ENCODE measurements at regions not wholly inside any gene's neighbourhood (a gene's known extent, or its start where the extent isn't known, plus 50 kb on each side); places are given as distances from the start of the nearest gene placed in this dataset.

DNA sequence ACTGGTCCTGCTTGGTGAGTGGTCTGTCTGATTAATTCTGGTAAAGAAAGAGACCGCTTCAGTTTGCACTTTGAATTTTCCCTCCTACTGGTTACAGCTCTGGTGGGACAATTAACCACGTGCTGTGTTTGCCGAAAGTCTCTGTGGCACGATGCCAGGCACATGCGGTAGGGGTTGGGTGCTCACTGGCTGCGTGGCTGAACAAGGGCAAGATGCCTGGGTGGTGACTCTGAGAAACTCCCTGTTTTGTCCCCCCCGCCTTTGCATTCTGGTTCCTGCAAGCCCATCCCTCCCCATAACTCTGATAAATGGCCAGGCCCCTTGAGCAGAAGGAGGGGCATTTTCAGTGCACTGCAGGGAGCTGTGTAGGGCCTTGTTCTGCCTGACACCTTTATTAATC, 206.1 kb downstream of the TFCP2L1 start:
- TF ChIP-seq SP1 (IDR thresholded peaks at IDR 0.05) = no peak
- TF ChIP-seq NFRKB (IDR thresholded peaks at IDR 0.05) = no peak
